Endothelial cell (in vitro differentiated cells): ENCODE measurements at regions not wholly inside any gene's neighbourhood (a gene's known extent, or its start where the extent isn't known, plus 50 kb on each side); places are given as distances from the start of the nearest gene placed in this dataset.

Source experiments
- DNase-seq: peaks from one replicate; pipeline ENCODE4 v3.0.0; 2021; ENCODE audit warnings: low spot score
- H3K27ac Mint-ChIP-seq: one replicate; pipeline ENCODE4 v1.8.0; 2021; ENCODE audit warnings: mixed read lengths, inconsistent platforms; ENCODE audit not compliant: unreplicated experiment
- H3K27me3 Mint-ChIP-seq: one replicate; pipeline ENCODE4 v1.8.0; 2021; ENCODE audit warnings: mild to moderate bottlenecking, moderate library complexity, mixed read lengths, inconsistent platforms; ENCODE audit not compliant: unreplicated experiment
- H3K36me3 Mint-ChIP-seq: one replicate; pipeline ENCODE4 v1.8.0; 2021; ENCODE audit warnings: mild to moderate bottlenecking, low read depth, mixed read lengths, inconsistent platforms; ENCODE audit not compliant: unreplicated experiment
- H3K4me1 Mint-ChIP-seq: one replicate; pipeline ENCODE4 v1.8.0; 2021; ENCODE audit warnings: mild to moderate bottlenecking, mixed read lengths, inconsistent platforms; ENCODE audit not compliant: unreplicated experiment
- H3K4me3 Mint-ChIP-seq: one replicate; pipeline ENCODE4 v1.8.0; 2021; ENCODE audit warnings: mild to moderate bottlenecking, mixed read lengths, inconsistent platforms; ENCODE audit not compliant: unreplicated experiment
- H3K9me3 Mint-ChIP-seq: one replicate; pipeline ENCODE4 v1.8.0; 2021; ENCODE audit warnings: mixed read lengths, inconsistent platforms; ENCODE audit not compliant: unreplicated experiment
- CTCF ChIP-seq: fragments of 200-600 bp; sonication (generic); IDR thresholded peaks from one replicate; pipeline ENCODE4 v1.5.0; 2021; ENCODE audit warnings: antibody characterized with exemption; ENCODE audit not compliant: unreplicated experiment

- Mint-ChIP-seq H3K27ac (no peak overlapping the region), H3K4me1 (peaks cover 29% of the 10 kb centered on the region), H3K27me3 (peaks cover 1% of the 10 kb centered on the region), H3K9me3 (no peaks in the 10 kb centered on the region), H3K36me3 (no peaks in the 10 kb centered on the region), H3K4me3 (no peak overlapping the region)
- no peak for TF ChIP-seq CTCF
- no peak for DNase-seq
Observed at GRCh38 chr17:34436607-34437006, 73.6 kb upstream of the CCL1 start.

- H3K27ac Mint-ChIP-seq = peak overlapping the region; percentile 30
- DNase-seq = no peak
- H3K4me1 Mint-ChIP-seq = peaks cover 29% of the 10 kb centered on the region
- no peak for TF ChIP-seq CTCF
- no peak overlapping the region for H3K4me3 Mint-ChIP-seq
- no peaks in the 10 kb centered on the region for H3K9me3 Mint-ChIP-seq
- no peaks in the 10 kb centered on the region for H3K36me3 Mint-ChIP-seq
- peaks cover 1% of the 10 kb centered on the region for H3K27me3 Mint-ChIP-seq
Observed at GRCh38 chr17:34435182-34435928, 72.3 kb upstream of the CCL1 start.

- no peaks in the 10 kb centered on the region for H3K9me3 Mint-ChIP-seq
- DNase-seq = no peak
- H3K36me3 Mint-ChIP-seq = no peaks in the 10 kb centered on the region
- no peak overlapping the region for H3K27ac Mint-ChIP-seq
- H3K27me3 Mint-ChIP-seq = peaks cover 1% of the 10 kb centered on the region
- no peak for TF ChIP-seq CTCF
- H3K4me3 Mint-ChIP-seq = no peak overlapping the region
- H3K4me1 Mint-ChIP-seq = peaks cover 29% of the 10 kb centered on the region
Observed at GRCh38 chr17:34434052-34434451, 71.0 kb upstream of the CCL1 start.

- Mint-ChIP-seq H3K4me3 (no peak overlapping the region), H3K27ac (no peak overlapping the region), H3K27me3 (peaks cover 7% of the 10 kb centered on the region), H3K9me3 (no peaks in the 10 kb centered on the region), H3K4me1 (no peaks in the 10 kb centered on the region), H3K36me3 (no peaks in the 10 kb centered on the region)
- TF ChIP-seq CTCF = no peak
- DNase-seq = no peak
Observed at GRCh38 chr17:34424814-34425491, 61.9 kb upstream of the CCL1 start.
